Body of pancreas (tissue), 4 donors: ENCODE measurements at regions not wholly inside any gene's neighbourhood (a gene's known extent, or its start where the extent isn't known, plus 50 kb on each side); places are given as distances from the start of the nearest gene placed in this dataset.

Source experiments
- POLR2A ChIP-seq, 3 donors: fragments of 450-650 bp; IDR thresholded peaks; one replicate each; pipeline ENCODE4 v1.6.1; 2016; ENCODE audit warnings: antibody characterized with exemption in 3 of 3, mild to moderate bottlenecking in 2 of 3
- TF ChIP-seq, protein P1 (sequence below), 7 experiments: fragments of 450-650 bp in 4 of 7; fragments of 200-600 bp in 3 of 7; sonication (generic) in 3 of 7; IDR thresholded peaks; one replicate each; pipeline ENCODE4 v1.5.1; 2016 to 2019; ENCODE audit warnings: antibody characterized with exemption in 7 of 7

DNA sequence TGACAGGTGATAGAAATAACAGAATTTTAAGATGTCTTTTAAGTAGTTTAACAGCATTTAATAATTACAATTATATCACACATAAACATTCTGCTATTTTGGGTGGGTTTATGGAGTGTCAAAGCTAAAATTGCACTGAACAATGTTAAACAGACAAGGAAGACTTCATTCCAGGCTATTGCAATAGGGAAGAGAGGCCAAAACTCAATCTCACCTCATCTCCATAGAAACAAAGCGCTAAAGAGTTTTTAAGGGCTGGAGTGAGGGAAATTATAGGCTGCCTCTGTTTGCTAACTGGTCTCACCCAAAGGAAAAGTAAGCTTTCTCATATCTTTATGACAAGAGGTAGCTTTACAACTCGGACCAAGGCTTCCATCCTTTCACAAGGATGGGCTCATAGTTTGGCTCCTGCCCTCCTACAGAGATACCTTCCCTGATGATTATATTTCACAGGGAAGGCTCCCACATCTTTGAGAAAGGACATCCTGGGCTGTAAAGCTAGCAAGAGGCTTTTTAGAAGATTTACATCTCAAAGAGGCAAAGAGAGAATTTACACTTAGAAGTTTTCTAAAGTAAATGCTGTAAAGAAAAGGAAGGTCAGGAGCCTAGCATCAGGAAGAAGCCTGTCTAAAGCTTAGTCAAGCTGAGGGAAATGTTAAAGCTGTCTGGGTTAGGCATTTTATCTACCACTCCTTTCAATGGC is 350.2 kb upstream of the IMPG1 start:
- TF ChIP-seq, protein P1, sequence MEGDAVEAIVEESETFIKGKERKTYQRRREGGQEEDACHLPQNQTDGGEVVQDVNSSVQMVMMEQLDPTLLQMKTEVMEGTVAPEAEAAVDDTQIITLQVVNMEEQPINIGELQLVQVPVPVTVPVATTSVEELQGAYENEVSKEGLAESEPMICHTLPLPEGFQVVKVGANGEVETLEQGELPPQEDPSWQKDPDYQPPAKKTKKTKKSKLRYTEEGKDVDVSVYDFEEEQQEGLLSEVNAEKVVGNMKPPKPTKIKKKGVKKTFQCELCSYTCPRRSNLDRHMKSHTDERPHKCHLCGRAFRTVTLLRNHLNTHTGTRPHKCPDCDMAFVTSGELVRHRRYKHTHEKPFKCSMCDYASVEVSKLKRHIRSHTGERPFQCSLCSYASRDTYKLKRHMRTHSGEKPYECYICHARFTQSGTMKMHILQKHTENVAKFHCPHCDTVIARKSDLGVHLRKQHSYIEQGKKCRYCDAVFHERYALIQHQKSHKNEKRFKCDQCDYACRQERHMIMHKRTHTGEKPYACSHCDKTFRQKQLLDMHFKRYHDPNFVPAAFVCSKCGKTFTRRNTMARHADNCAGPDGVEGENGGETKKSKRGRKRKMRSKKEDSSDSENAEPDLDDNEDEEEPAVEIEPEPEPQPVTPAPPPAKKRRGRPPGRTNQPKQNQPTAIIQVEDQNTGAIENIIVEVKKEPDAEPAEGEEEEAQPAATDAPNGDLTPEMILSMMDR (IDR thresholded peaks at IDR 0.05): no peak
- no peak for TF ChIP-seq POLR2A (IDR thresholded peaks at IDR 0.05)
